ENCODE measurements at regions not wholly inside any gene's neighbourhood (a gene's known extent, or its start where the extent isn't known, plus 50 kb on each side); places are given as distances from the start of the nearest gene placed in this dataset.

DNA sequence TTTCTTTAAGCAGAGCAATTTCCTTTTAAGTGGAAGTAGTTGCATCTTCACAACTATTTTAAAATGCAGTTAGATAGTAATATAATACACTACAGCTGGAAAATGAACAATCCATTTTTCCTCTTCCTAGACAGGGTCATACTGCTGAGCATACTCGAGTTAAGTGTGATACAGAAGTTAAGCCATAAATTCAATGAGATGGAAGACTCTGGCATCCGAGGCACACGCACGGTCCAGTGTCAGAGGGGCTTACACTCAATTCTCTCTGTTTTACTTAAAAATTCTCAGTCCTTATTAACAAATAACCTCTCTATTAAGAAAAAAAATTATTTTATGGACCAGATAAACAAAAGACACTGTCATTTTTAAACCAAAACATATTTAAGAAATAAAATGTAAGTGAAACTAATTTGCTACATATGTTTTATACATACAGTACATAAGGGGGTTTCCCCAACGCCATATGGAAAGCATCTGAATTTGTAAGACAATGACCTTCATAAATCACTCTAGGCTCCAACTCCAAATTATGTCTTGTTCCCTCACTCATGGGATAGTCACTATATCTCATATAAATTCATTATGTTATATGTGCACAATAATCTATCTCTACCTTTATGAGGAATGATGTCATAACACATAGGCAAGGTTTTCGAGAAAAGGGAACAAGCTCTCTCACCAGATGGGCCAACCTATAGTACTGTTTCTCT lies 315.3 kb downstream of the PAPSS1 start:
- ATAC-seq (no peak), DNase-seq (no peak)
- Histone ChIP-seq H3K4me3 (ENCODE audit: low read length) (no peak overlapping the region), H3K4me1 (ENCODE audit: control insufficient read depth in 2 of 2, insufficient read depth in 2 of 2, low read length in 2 of 2) (no peaks in the 10 kb centered on the region), H3K9me3 (ENCODE audit: control insufficient read depth in 2 of 3, low read length in 3 of 3) (no peaks in the 10 kb centered on the region), H3K27ac (ENCODE audit: low read depth, low read length) (no peak overlapping the region), H3K36me3 (ENCODE audit: control insufficient read depth in 2 of 3, insufficient read depth in 3 of 3, low read length in 3 of 3) (no peaks in the 10 kb centered on the region), H3K27me3 (ENCODE audit: control insufficient read depth in 2 of 2, insufficient read depth in 2 of 2, low read length in 2 of 2) (no peaks in the 10 kb centered on the region)
- no peaks in the 10 kb centered on the region for H3K36me3 Mint-ChIP-seq
- H3K27me3 Mint-ChIP-seq = peaks cover 0 to 26% (median 11%) of the 10 kb centered on the region in 5 donors
- ChIA-PET POLR2A (no interaction called here), CTCF (no interaction called here)
- intact Hi-C loops (cut with micrococcal nuclease) = no loop called here
- no peak overlapping the region for H3K4me3 Mint-ChIP-seq
- peaks cover 0 to 6% (median 0%) of the 10 kb centered on the region in 11 donors for H3K9me3 Mint-ChIP-seq
- no peak overlapping the region for H3K27ac Mint-ChIP-seq
- no peaks in the 10 kb centered on the region for H3K4me1 Mint-ChIP-seq

GRCh38 chr4:107402291-107402690 lies 317.7 kb downstream of the PAPSS1 start:
- H3K4me3 Mint-ChIP-seq = no peak overlapping the region
- ChIA-PET CTCF (no interaction called here), POLR2A (no interaction called here)
- intact Hi-C loops (cut with micrococcal nuclease) = no loop called here
- peaks cover 0 to 7% (median 0%) of the 10 kb centered on the region in 11 donors for H3K9me3 Mint-ChIP-seq
- H3K4me1 Mint-ChIP-seq = no peaks in the 10 kb centered on the region
- no peaks in the 10 kb centered on the region for H3K36me3 Mint-ChIP-seq
- Histone ChIP-seq H3K4me3 (ENCODE audit: low read length) (no peak overlapping the region), H3K9me3 (ENCODE audit: control insufficient read depth in 2 of 3, low read length in 3 of 3) (no peaks in the 10 kb centered on the region), H3K27ac (ENCODE audit: low read depth, low read length) (no peak overlapping the region), H3K27me3 (ENCODE audit: control insufficient read depth in 2 of 2, insufficient read depth in 2 of 2, low read length in 2 of 2) (no peaks in the 10 kb centered on the region), H3K4me1 (ENCODE audit: control insufficient read depth in 2 of 2, insufficient read depth in 2 of 2, low read length in 2 of 2) (no peaks in the 10 kb centered on the region), H3K36me3 (ENCODE audit: control insufficient read depth in 2 of 3, insufficient read depth in 3 of 3, low read length in 3 of 3) (no peaks in the 10 kb centered on the region)
- H3K27me3 Mint-ChIP-seq = peaks cover 0 to 24% (median 19%) of the 10 kb centered on the region in 5 donors
- H3K27ac Mint-ChIP-seq = no peak overlapping the region
- ATAC-seq = no peak
- DNase-seq = no peak

- POLR2A ChIA-PET = no interaction called here
- Mint-ChIP-seq H3K4me3 (no peak overlapping the region), H3K4me1 (no peaks in the 10 kb centered on the region), H3K9me3 (peaks cover 0 to 4% (median 0%) of the 10 kb centered on the region in 11 donors), H3K27me3 (peaks cover 0 to 16% (median 5%) of the 10 kb centered on the region in 5 donors), H3K36me3 (no peaks in the 10 kb centered on the region), H3K27ac (no peak overlapping the region)
- Histone ChIP-seq H3K4me3 (ENCODE audit: low read length) (no peak overlapping the region), H3K4me1 (ENCODE audit: control insufficient read depth in 2 of 2, insufficient read depth in 2 of 2, low read length in 2 of 2) (no peaks in the 10 kb centered on the region), H3K27me3 (ENCODE audit: control insufficient read depth in 2 of 2, insufficient read depth in 2 of 2, low read length in 2 of 2) (no peaks in the 10 kb centered on the region), H3K9me3 (ENCODE audit: control insufficient read depth in 2 of 3, low read length in 3 of 3) (no peaks in the 10 kb centered on the region), H3K36me3 (ENCODE audit: control insufficient read depth in 2 of 3, insufficient read depth in 3 of 3, low read length in 3 of 3) (no peaks in the 10 kb centered on the region), H3K27ac (ENCODE audit: low read depth, low read length) (no peak overlapping the region)
- CTCF ChIA-PET = no interaction called here
- DNase-seq = no peak
- ATAC-seq = no peak
- intact Hi-C loops (cut with micrococcal nuclease) = no loop called here
Measured at GRCh38 chr4:107392951-107393350, 327.1 kb downstream of the PAPSS1 start.

GRCh38 chr4:107392380-107392779 lies 327.7 kb downstream of the PAPSS1 start:
- H3K36me3 Mint-ChIP-seq = no peaks in the 10 kb centered on the region

DNA sequence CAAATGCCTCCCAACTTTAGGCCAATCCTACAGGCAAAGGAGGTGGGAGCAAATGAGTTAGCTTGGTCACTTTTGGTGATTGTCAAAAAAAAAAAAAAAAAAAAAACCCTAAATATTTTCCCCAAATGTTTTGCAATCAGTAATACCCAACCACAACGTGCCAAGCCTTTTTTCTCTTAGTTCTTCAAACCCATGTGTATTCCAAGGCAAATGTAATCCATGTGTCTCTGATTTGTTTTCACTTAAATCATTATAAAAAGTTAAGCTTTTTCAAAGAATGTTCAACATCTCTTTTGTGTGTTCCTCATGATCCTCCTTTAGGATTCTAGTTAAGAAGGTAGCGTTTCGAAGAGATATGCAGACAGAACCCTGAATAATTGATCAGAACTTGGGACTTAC lies 328.4 kb downstream of the PAPSS1 start:
- intact Hi-C loops (cut with micrococcal nuclease) = no loop called here
- Mint-ChIP-seq H3K4me1 (no peaks in the 10 kb centered on the region), H3K36me3 (no peaks in the 10 kb centered on the region), H3K9me3 (peaks cover 0 to 3% (median 0%) of the 10 kb centered on the region in 11 donors), H3K4me3 (no peak overlapping the region), H3K27me3 (peaks cover 0 to 9% (median 4%) of the 10 kb centered on the region in 5 donors), H3K27ac (no peak overlapping the region)
- no peaks in the 10 kb centered on the region for H3K27me3 ChIP-seq (ENCODE audit: control insufficient read depth in 2 of 2, insufficient read depth in 2 of 2, low read length in 2 of 2)
- ATAC-seq (no peak), DNase-seq (no peak)
- H3K27ac ChIP-seq (ENCODE audit: low read depth, low read length) = no peak overlapping the region
- no peaks in the 10 kb centered on the region for H3K4me1 ChIP-seq (ENCODE audit: control insufficient read depth in 2 of 2, insufficient read depth in 2 of 2, low read length in 2 of 2)
- no peak overlapping the region for H3K4me3 ChIP-seq (ENCODE audit: low read length)
- POLR2A ChIA-PET = no interaction called here
- no peaks in the 10 kb centered on the region for H3K36me3 ChIP-seq (ENCODE audit: control insufficient read depth in 2 of 3, insufficient read depth in 3 of 3, low read length in 3 of 3)
- no peaks in the 10 kb centered on the region for H3K9me3 ChIP-seq (ENCODE audit: control insufficient read depth in 2 of 3, low read length in 3 of 3)
- CTCF ChIA-PET = no interaction called here

More at GRCh38 chr4:107392380-107392779, 327.7 kb downstream of the PAPSS1 start:
- Histone ChIP-seq H3K27me3 (ENCODE audit: control insufficient read depth in 2 of 2, insufficient read depth in 2 of 2, low read length in 2 of 2) (no peaks in the 10 kb centered on the region), H3K27ac (ENCODE audit: low read depth, low read length) (no peak overlapping the region), H3K4me1 (ENCODE audit: control insufficient read depth in 2 of 2, insufficient read depth in 2 of 2, low read length in 2 of 2) (no peaks in the 10 kb centered on the region), H3K9me3 (ENCODE audit: control insufficient read depth in 2 of 3, low read length in 3 of 3) (no peaks in the 10 kb centered on the region), H3K36me3 (ENCODE audit: control insufficient read depth in 2 of 3, insufficient read depth in 3 of 3, low read length in 3 of 3) (no peaks in the 10 kb centered on the region), H3K4me3 (ENCODE audit: low read length) (no peak overlapping the region)
- no peak overlapping the region for H3K27ac Mint-ChIP-seq
- peaks cover 0 to 14% (median 9%) of the 10 kb centered on the region in 5 donors for H3K27me3 Mint-ChIP-seq
- no peak overlapping the region for H3K4me3 Mint-ChIP-seq
- POLR2A ChIA-PET = no interaction called here
- DNase-seq = no peak
- intact Hi-C loops (cut with micrococcal nuclease) = no loop called here
- peaks cover 0 to 4% (median 0%) of the 10 kb centered on the region in 11 donors for H3K9me3 Mint-ChIP-seq
- ATAC-seq = no peak
- no peaks in the 10 kb centered on the region for H3K4me1 Mint-ChIP-seq
- CTCF ChIA-PET = no interaction called here

GRCh38 chr4:107391009-107391629 lies 328.9 kb downstream of the PAPSS1 start:
- H3K27me3 Mint-ChIP-seq = peaks cover 0 to 9% (median 0%) of the 10 kb centered on the region in 5 donors
- H3K4me3 Mint-ChIP-seq = no peak overlapping the region
- Histone ChIP-seq H3K9me3 (ENCODE audit: control insufficient read depth in 2 of 3, low read length in 3 of 3) (no peaks in the 10 kb centered on the region), H3K4me3 (ENCODE audit: low read length) (no peak overlapping the region), H3K27me3 (ENCODE audit: control insufficient read depth in 2 of 2, insufficient read depth in 2 of 2, low read length in 2 of 2) (no peaks in the 10 kb centered on the region), H3K27ac (ENCODE audit: low read depth, low read length) (no peak overlapping the region), H3K36me3 (ENCODE audit: control insufficient read depth in 2 of 3, insufficient read depth in 3 of 3, low read length in 3 of 3) (no peaks in the 10 kb centered on the region), H3K4me1 (ENCODE audit: control insufficient read depth in 2 of 2, insufficient read depth in 2 of 2, low read length in 2 of 2) (no peaks in the 10 kb centered on the region)
- POLR2A ChIA-PET = no interaction called here
- intact Hi-C loops (cut with micrococcal nuclease) = no loop called here
- H3K36me3 Mint-ChIP-seq = no peaks in the 10 kb centered on the region
- CTCF ChIA-PET = interaction anchor here (0.6 kb wide), 1 partner anchor 17 kb away, joined by 3 read pairs; no protein-coding TSS in a partner anchor
- no peak for ATAC-seq
- peaks cover 0 to 3% (median 0%) of the 10 kb centered on the region in 11 donors for H3K9me3 Mint-ChIP-seq
- no peak for DNase-seq
- no peaks in the 10 kb centered on the region for H3K4me1 Mint-ChIP-seq
- H3K27ac Mint-ChIP-seq = no peak overlapping the region

DNA sequence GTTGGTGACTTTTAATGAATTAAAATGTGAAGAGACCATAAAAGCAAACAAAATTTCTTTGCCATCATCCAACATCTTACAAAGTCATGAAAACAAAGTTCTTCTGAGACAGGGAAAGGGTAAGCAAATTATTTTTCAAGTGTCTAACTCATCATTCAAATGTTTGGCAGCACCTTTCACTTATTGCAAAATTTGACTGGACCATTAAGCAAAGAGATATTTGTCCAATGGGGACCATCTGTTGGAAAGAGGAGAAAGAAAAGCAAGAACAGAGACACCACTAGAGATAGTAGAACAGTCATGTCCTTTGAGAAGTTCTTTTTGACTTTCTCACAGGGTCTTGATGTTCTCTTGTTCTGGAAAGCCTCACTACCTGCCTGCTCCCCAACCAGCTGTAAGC lies 330.1 kb downstream of the PAPSS1 start:
- Mint-ChIP-seq H3K4me1 (no peaks in the 10 kb centered on the region), H3K27me3 (peaks cover 0 to 9% (median 0%) of the 10 kb centered on the region in 5 donors), H3K36me3 (no peaks in the 10 kb centered on the region), H3K27ac (no peak overlapping the region), H3K9me3 (peaks cover 0 to 6% (median 0%) of the 10 kb centered on the region in 11 donors), H3K4me3 (no peak overlapping the region)
- no peak overlapping the region for H3K4me3 ChIP-seq (ENCODE audit: low read length)
- no peak overlapping the region for H3K27ac ChIP-seq (ENCODE audit: low read depth, low read length)
- H3K27me3 ChIP-seq (ENCODE audit: control insufficient read depth in 2 of 2, insufficient read depth in 2 of 2, low read length in 2 of 2) = no peaks in the 10 kb centered on the region
- ChIA-PET POLR2A (no interaction called here), CTCF (no interaction called here)
- no peaks in the 10 kb centered on the region for H3K36me3 ChIP-seq (ENCODE audit: control insufficient read depth in 2 of 3, insufficient read depth in 3 of 3, low read length in 3 of 3)
- H3K4me1 ChIP-seq (ENCODE audit: control insufficient read depth in 2 of 2, insufficient read depth in 2 of 2, low read length in 2 of 2) = no peaks in the 10 kb centered on the region
- DNase-seq (no peak), ATAC-seq (no peak)
- H3K9me3 ChIP-seq (ENCODE audit: control insufficient read depth in 2 of 3, low read length in 3 of 3) = no peaks in the 10 kb centered on the region
- intact Hi-C loops (cut with micrococcal nuclease) = no loop called here
